GM19397 (cell line): ENCODE measurements at regions not wholly inside any gene's neighbourhood (a gene's known extent, or its start where the extent isn't known, plus 50 kb on each side); places are given as distances from the start of the nearest gene placed in this dataset.

ENCODE experiments used
- ATAC-seq: cut with Tn5 transposase; IDR thresholded peaks from one replicate; pipeline ENCODE4 v1.9.1; 2021; ENCODE audit warnings: mild to moderate bottlenecking, moderate library complexity; ENCODE audit not compliant: unreplicated experiment

GRCh38 chr21:35853321-35854239 lies 206.7 kb downstream of the SETD4 start:
- no peak for ATAC-seq

- no peak for ATAC-seq
Observed at GRCh38 chr21:35852820-35853219, 207.5 kb downstream of the SETD4 start.

- ATAC-seq: no peak
Observed at GRCh38 chr21:35850542-35851103, 209.7 kb downstream of the SETD4 start.

- no peak for ATAC-seq
Observed at GRCh38 chr21:35850029-35850428, 210.3 kb downstream of the SETD4 start.

GRCh38 chr21:35849144-35849543 lies 211.2 kb downstream of the SETD4 start:
- ATAC-seq: no peak

GRCh38 chr21:35843911-35844667 lies 216.2 kb downstream of the SETD4 start:
- no peak for ATAC-seq

- no peak for ATAC-seq
Observed at GRCh38 chr21:35840949-35841348, 219.4 kb downstream of the SETD4 start.

GRCh38 chr21:35840197-35840799 lies 220.0 kb downstream of the SETD4 start:
- no peak for ATAC-seq

- ATAC-seq: no peak
Observed at GRCh38 chr21:35838987-35839763, 221.2 kb downstream of the SETD4 start.

GRCh38 chr21:35838350-35838749 lies 222.0 kb downstream of the SETD4 start:
- ATAC-seq: no peak

GRCh38 chr21:35833991-35834390 lies 226.3 kb downstream of the SETD4 start:
- ATAC-seq: no peak

- ATAC-seq: no peak
Observed at GRCh38 chr21:35833388-35833787, 226.9 kb downstream of the SETD4 start.

GRCh38 chr21:35831230-35831629 lies 229.1 kb downstream of the SETD4 start:
- ATAC-seq: no peak

- no peak for ATAC-seq
Observed at GRCh38 chr21:35829067-35829466, 231.3 kb downstream of the SETD4 start.

GRCh38 chr21:35828161-35828560 lies 232.2 kb downstream of the SETD4 start:
- no peak for ATAC-seq

GRCh38 chr21:35827004-35827403 lies 233.3 kb downstream of the SETD4 start:
- ATAC-seq: no peak

- no peak for ATAC-seq
Observed at GRCh38 chr21:35825370-35826353, 234.7 kb downstream of the SETD4 start.

GRCh38 chr21:35824136-35824535 lies 236.2 kb downstream of the SETD4 start:
- no peak for ATAC-seq

- no peak for ATAC-seq
Observed at GRCh38 chr21:35819134-35819533, 241.2 kb downstream of the SETD4 start.
